ENCODE measurements at regions not wholly inside any gene's neighbourhood (a gene's known extent, or its start where the extent isn't known, plus 50 kb on each side); places are given as distances from the start of the nearest gene placed in this dataset.

GRCh38 chr13:109509154-109509900 is 277.1 kb downstream of the IRS2 start:
- Histone ChIP-seq H3K36me3 (no peaks in the 10 kb centered on the region), H3K27ac (no peak overlapping the region), H3K4me3 (no peak overlapping the region), H3K4me1 (no peaks in the 10 kb centered on the region), H3K9me3 (no peaks in the 10 kb centered on the region), H3K27me3 (no peaks in the 10 kb centered on the region)
- TF ChIP-seq CTCF (IDR thresholded peaks at IDR 0.05 in 4 of 5, conservative IDR thresholded peaks at IDR 0.05 in 1 of 5) (no peak), POLR2A (IDR thresholded peaks at IDR 0.05) (no peak)
- in situ Hi-C loops (cut with MboI; ENCODE audit: low sequenced_read_pairs in 4 of 4) = no loop called here
- ATAC-seq = no peak
- DNase-seq = no peak
- intact Hi-C loops (cut with DNase I; ENCODE audit: low total_unique reads) = no loop called here

- in situ Hi-C loops (cut with MboI; ENCODE audit: low sequenced_read_pairs in 4 of 4) = no loop called here
- Histone ChIP-seq H3K4me1 (no peaks in the 10 kb centered on the region), H3K36me3 (no peaks in the 10 kb centered on the region), H3K4me3 (no peak overlapping the region), H3K9me3 (no peaks in the 10 kb centered on the region), H3K27me3 (no peaks in the 10 kb centered on the region), H3K27ac (no peak overlapping the region)
- ATAC-seq (no peak), DNase-seq (no peak)
- TF ChIP-seq POLR2A (IDR thresholded peaks at IDR 0.05) = no peak
- no peak for TF ChIP-seq CTCF (IDR thresholded peaks at IDR 0.05 in 4 of 5, conservative IDR thresholded peaks at IDR 0.05 in 1 of 5)
- intact Hi-C loops (cut with DNase I; ENCODE audit: low total_unique reads) = no loop called here
These were observed 286.1 kb downstream of the IRS2 start for GRCh38 chr13:109500146-109500773.

GRCh38 chr13:109497917-109498316 is 288.5 kb downstream of the IRS2 start:
- DNase-seq (no peak), ATAC-seq (no peak)
- TF ChIP-seq POLR2A (IDR thresholded peaks at IDR 0.05) (no peak), CTCF (IDR thresholded peaks at IDR 0.05 in 4 of 5, conservative IDR thresholded peaks at IDR 0.05 in 1 of 5) (no peak)
- intact Hi-C loops (cut with DNase I; ENCODE audit: low total_unique reads) = no loop called here
- in situ Hi-C loops (cut with MboI; ENCODE audit: low sequenced_read_pairs in 4 of 4) = no loop called here
- no peaks in the 10 kb centered on the region for H3K36me3 ChIP-seq
- no peaks in the 10 kb centered on the region for H3K9me3 ChIP-seq
- no peak overlapping the region for H3K27ac ChIP-seq
- no peaks in the 10 kb centered on the region for H3K27me3 ChIP-seq
- no peaks in the 10 kb centered on the region for H3K4me1 ChIP-seq
- no peak overlapping the region for H3K4me3 ChIP-seq

- no peak for ATAC-seq
- H3K9me3 ChIP-seq = no peaks in the 10 kb centered on the region
- no peak for DNase-seq
- intact Hi-C loops (cut with DNase I; ENCODE audit: low total_unique reads) (no loop called here), in situ Hi-C loops (cut with MboI; ENCODE audit: low sequenced_read_pairs in 4 of 4) (no loop called here)
- no peaks in the 10 kb centered on the region for H3K4me1 ChIP-seq
- H3K27ac ChIP-seq = no peak overlapping the region
- TF ChIP-seq CTCF (IDR thresholded peaks at IDR 0.05 in 4 of 5, conservative IDR thresholded peaks at IDR 0.05 in 1 of 5) (no peak), POLR2A (IDR thresholded peaks at IDR 0.05) (no peak)
- H3K4me3 ChIP-seq = no peak overlapping the region
- H3K36me3 ChIP-seq = no peaks in the 10 kb centered on the region
- no peaks in the 10 kb centered on the region for H3K27me3 ChIP-seq
These were observed 290.2 kb downstream of the IRS2 start for GRCh38 chr13:109496216-109496615.

Data from gastrocnemius medialis (tissue), 4 donors.